ENCODE measurements at regions not wholly inside any gene's neighbourhood (a gene's known extent, or its start where the extent isn't known, plus 50 kb on each side); places are given as distances from the start of the nearest gene placed in this dataset.

GRCh38 chr1:242754125-242754524 lies 229.6 kb upstream of the PLD5 start:
- ChIA-PET POLR2A (no interaction called here), CTCF (no interaction called here), RAD21 (ENCODE audit: low non-redundant PET in 1 of 2, low total read pairs in 2 of 2, uncharacterized antibody in 2 of 2, unreplicated experiment in 2 of 2) (no interaction called here)
- TF ChIP-seq REST (IDR thresholded peaks at IDR 0.05; ENCODE audit: low read depth) (no peak), EGR1 (IDR thresholded peaks at IDR 0.05; ENCODE audit: low read depth) (no peak), FOSL1 (IDR thresholded peaks at IDR 0.05; ENCODE audit: low read depth) (no peak), ELF1 (IDR thresholded peaks at IDR 0.05; ENCODE audit: borderline replicate concordance, low read depth) (no peak), SP1 (IDR thresholded peaks at IDR 0.05; ENCODE audit: low read depth) (no peak), JUND (IDR thresholded peaks at IDR 0.05) (no peak), CEBPB (IDR thresholded peaks at IDR 0.05; ENCODE audit: low read depth) (no peak), RAD21 (IDR thresholded peaks at IDR 0.05; ENCODE audit: low read depth) (no peak), SRF (IDR thresholded peaks at IDR 0.05; ENCODE audit: low read depth) (no peak), ZBTB33 (IDR thresholded peaks at IDR 0.05; ENCODE audit: extremely low read depth, insufficient replicate concordance, low read length) (no peak)
- Histone ChIP-seq H3K4me2 (ENCODE audit: low read length) (no peak overlapping the region), H3K4me1 (ENCODE audit: control insufficient read depth in 1 of 2, insufficient read depth in 2 of 2, low read length in 2 of 2) (no peaks in the 10 kb centered on the region), H3K27ac (ENCODE audit: low read depth, low read length) (no peak overlapping the region), H3K9me2 (ENCODE audit: insufficient read depth) (no peaks in the 10 kb centered on the region), H3K27me3 (ENCODE audit: insufficient read depth, low read length) (no peaks in the 10 kb centered on the region), H3K9ac (ENCODE audit: low read length) (no peak overlapping the region), H3K79me2 (ENCODE audit: insufficient read depth, low read length) (no peaks in the 10 kb centered on the region), H3K4me3 (replicated peaks in 1 of 2; ENCODE audit: low read depth in 1 of 2, low read length in 2 of 2) (no peak overlapping the region), H2AFZ (ENCODE audit: low read depth, low read length, poor library complexity, severe bottlenecking) (no peak overlapping the region), H4K20me1 (ENCODE audit: insufficient read depth) (no peaks in the 10 kb centered on the region), H3K36me3 (ENCODE audit: control insufficient read depth in 1 of 2, insufficient read depth in 2 of 2, low read length in 2 of 2) (no peaks in the 10 kb centered on the region), H3K9me3 (ENCODE audit: control insufficient read depth in 1 of 2, insufficient read depth in 1 of 2, low read depth in 1 of 2, low read length in 2 of 2) (no peaks in the 10 kb centered on the region)
- DNase-seq (ENCODE audit: low read depth, low spot score) (no peak), ATAC-seq (no peak)
- intact Hi-C loops (cut with micrococcal nuclease): no loop called here
- no TSS peak for BruUV-seq (replicated peaks)
